GOT3 (cell line): ENCODE measurements at regions not wholly inside any gene's neighbourhood (a gene's known extent, or its start where the extent isn't known, plus 50 kb on each side); places are given as distances from the start of the nearest gene placed in this dataset.
"Not testable (repeated sequence)": the region's sequence is repeated elsewhere in the genome, so short reads cannot be mapped to it uniquely, and the experiment has no call there.

Experiments
- DNase-seq: peaks from one replicate; lab custom pipeline; 2025; ENCODE audit warnings: mixed read lengths; lab: John Stamatoyannopoulos, UW

- DNase-seq = not testable (repeated sequence)
Measured at GRCh38 chr3:194067327-194067726, 68.6 kb upstream of the HES1 start.

DNA sequence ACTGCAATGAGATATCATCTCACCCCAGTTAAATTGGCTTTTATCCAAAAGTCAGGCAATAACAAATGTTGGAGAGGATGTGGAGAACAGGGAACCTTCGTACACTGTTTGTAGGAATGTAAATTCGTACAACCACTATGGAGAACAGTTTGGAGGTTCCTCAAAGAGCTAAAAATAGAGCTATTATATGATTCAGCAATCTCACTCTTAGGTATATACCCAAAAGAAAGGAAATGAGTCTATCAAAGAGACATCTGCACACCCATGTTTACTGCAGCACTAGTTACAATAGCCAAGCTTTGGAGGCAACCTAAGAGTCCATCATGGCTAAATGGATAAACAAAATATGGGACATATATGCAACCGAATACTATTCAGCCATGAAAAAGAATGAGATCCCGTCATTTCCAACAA, 68.0 kb upstream of the HES1 start:
- DNase-seq = no peak

- DNase-seq = no peak
Measured at GRCh38 chr3:194069421-194070219, 66.3 kb upstream of the HES1 start.

- no peak for DNase-seq
Measured at GRCh38 chr3:194070220-194070633, 65.7 kb upstream of the HES1 start.

GRCh38 chr3:194070634-194071409, 65.1 kb upstream of the HES1 start:
- DNase-seq = peak; percentile 62

DNA sequence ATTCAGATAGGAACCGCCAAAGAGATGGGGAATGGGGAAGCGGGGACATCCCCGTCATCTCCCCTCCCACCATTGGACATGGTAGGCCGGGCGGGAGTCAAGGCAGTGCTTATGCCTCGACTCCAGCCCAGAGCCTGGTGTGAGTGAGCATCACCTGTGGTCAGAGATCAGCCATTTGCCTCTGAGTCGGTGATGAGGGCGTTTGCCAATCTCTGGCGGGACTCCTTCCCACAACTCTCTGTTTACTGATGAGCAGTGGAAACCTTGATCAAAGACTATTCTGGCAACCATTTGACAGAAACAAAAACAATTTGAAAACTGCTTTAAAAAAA, 63.9 kb upstream of the HES1 start:
- no peak for DNase-seq

DNA sequence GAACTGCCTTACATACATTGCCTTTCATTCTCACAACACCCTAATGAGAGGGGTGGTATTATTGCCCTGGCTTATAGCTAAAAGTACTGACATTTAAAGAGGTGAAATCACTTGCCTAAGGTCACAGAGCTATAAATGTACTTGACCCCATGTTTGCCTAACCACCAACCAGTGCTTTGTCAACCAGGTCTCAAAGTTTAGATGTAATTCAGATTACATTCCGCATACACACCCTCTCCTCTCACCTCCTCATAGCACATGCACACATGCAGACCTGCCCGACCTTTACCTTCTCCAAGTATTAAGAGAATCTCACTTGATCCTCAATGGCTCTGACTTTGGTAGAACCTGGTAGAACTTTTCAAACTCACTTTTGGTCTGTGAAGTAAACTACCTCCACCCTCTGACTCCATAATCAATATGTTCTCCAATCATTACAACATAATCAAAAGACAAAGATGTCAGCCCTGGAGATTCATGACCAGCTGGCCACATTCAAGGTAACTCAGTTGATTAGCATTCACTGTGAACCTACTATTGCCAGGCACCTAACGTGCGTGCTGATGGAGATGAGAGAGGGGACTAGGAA, 63.2 kb upstream of the HES1 start:
- no peak for DNase-seq

- DNase-seq = no peak
Measured at GRCh38 chr3:194073926-194074325, 62.0 kb upstream of the HES1 start.

GRCh38 chr3:194075088-194075615, 60.8 kb upstream of the HES1 start:
- DNase-seq = no peak

DNA sequence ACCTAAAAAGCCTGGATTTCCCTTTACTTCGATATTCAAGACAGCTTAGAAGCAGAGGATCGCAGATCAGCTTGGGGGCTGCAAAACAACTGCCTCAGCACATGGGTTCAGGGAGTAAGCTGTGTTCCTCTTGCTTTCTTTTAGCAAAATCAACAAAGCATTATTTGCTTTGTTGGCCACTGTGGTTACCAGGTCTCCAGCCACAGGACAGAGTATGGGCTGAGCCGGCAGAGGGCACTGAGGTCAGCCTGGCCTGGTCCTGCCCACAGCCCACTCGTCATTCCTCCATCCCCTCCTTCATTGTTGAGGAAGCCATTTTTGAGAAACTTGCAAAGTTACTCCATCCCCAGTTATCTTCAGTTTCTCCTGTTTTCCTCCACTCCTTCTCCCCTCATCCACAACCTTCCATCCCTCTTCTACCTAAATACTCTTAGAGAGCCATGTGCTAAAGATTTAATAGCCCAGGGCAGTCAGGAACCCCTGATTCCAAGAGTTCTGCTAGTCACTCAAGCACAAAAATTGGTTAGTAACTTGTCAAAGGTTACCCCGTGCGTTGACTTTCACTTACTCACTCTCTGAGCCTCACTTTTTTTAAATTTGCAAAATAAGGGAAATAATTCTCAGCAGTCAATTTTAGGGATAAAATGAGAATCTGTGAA, 60.0 kb upstream of the HES1 start:
- DNase-seq = no peak

- DNase-seq = no peak
Measured at GRCh38 chr3:194076475-194076874, 59.5 kb upstream of the HES1 start.

GRCh38 chr3:194077602-194078001, 58.3 kb upstream of the HES1 start:
- DNase-seq = no peak

DNA sequence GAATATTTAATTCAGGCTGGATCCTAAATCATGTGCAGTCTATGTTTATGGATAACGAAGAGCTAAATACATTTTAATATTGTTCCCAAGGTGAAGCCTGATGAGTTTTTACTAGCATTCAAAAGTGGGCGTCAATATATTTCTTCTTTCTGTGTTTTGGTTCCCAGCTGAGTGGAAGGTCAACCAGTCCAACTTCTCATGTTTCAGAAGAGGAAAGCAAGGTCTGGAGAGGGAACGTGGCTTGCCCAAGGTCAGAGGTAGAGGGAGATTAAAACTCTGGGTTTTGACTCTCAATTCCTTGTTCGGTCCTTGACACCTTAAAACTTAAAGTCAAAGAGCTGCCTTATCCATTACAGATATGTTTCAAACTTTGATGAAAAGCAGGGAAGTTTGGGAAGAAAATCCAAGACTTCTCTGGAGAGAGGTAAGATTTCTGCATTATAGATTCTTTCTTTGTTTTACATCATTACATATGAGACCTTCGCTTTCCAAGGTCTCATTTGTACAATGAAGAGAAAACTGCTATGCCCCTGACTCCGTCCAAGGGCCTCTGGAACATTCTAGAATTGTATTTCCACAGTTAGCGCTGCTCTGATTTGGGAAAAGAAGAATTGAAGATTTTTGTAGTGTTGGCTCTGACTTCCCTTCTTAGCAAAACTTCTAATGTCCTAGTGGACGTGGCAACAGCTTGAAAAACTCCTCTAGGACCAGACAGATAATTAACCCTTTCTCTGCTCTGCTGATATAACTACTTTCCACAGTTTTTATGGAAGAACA, 57.7 kb upstream of the HES1 start:
- DNase-seq = no peak

- no peak for DNase-seq
Measured at GRCh38 chr3:194079702-194080172, 56.2 kb upstream of the HES1 start.

DNA sequence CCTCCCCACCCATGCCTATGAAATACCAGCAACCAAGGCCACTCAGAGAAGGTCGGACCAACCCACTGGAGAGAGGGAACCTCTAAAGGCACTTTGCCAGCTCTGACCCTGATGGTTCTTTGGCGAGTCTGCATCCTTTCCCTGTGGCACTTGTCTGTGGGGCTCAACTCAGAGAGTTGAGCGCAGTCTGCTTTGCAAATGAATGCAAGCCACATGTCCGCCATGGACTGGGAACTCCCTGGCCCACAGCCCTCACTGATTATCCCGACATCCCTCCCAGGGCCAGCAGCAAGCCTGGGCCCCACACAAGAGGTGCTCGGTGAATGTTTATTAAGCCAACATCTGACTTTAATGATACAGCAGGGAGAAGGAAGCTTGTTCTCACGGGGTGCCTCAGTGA, 55.5 kb upstream of the HES1 start:
- DNase-seq = no peak

DNA sequence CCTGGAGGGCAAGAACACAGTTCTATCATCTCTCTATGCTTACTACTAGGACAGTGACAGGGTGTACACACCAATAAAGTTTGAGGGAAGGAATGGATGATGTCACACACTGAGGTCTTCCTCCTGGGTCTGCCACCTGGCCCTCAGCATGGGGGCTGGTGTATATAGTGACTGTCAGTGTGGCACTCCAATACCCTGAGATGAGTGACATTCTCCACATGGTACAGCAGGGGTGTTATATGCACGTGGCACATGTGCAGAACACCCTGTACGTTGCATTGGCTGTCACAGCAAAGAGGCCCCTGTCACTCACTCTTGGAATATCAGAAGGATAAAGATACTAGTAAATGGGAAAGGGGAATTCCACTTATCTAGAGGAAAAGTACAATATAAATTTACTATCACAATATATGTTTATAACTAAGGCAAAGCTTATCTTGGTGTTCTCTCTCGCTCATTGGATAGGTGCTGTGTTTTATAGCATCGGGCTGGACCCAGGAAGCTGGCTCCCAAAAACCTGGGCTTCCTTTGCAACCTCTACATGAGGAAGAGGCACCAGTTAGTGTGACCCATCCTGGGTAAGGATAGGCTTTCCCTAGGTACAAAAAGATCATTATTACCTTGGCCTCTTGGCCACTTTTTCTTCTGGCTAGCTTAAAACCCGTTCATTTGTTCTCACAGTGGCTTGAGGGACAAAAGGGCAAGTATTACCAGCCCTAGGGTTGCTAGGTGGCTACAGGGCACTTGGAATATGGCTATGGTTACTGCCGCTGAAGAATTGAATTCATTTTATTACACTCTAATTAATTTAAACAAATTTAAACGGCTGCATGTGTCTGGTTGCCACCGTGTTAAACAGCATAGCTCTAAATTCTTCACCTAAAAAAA, 54.8 kb upstream of the HES1 start:
- DNase-seq = no peak

- no peak for DNase-seq
Measured at GRCh38 chr3:194081826-194082225, 54.1 kb upstream of the HES1 start.

GRCh38 chr3:194082743-194083636, 53.0 kb upstream of the HES1 start:
- no peak for DNase-seq

- DNase-seq = no peak
Measured at GRCh38 chr3:194083637-194084224, 52.2 kb upstream of the HES1 start.
